Stimulated activated CD8-positive, alpha-beta memory T cell treated with anti-CD3 and anti-CD28 coated beads, Interleukin-4, amount 100 ng/mL, for 4 hours (primary cell): ENCODE measurements at regions not wholly inside any gene's neighbourhood (a gene's known extent, or its start where the extent isn't known, plus 50 kb on each side); places are given as distances from the start of the nearest gene placed in this dataset.

Experiments
- DNase-seq, 2 donors: peaks; one replicate each; pipeline ENCODE4 v3.0.0-alpha.2; 2020; ENCODE audit warnings: low read depth in 2 of 2, low spot score in 1 of 2

DNA sequence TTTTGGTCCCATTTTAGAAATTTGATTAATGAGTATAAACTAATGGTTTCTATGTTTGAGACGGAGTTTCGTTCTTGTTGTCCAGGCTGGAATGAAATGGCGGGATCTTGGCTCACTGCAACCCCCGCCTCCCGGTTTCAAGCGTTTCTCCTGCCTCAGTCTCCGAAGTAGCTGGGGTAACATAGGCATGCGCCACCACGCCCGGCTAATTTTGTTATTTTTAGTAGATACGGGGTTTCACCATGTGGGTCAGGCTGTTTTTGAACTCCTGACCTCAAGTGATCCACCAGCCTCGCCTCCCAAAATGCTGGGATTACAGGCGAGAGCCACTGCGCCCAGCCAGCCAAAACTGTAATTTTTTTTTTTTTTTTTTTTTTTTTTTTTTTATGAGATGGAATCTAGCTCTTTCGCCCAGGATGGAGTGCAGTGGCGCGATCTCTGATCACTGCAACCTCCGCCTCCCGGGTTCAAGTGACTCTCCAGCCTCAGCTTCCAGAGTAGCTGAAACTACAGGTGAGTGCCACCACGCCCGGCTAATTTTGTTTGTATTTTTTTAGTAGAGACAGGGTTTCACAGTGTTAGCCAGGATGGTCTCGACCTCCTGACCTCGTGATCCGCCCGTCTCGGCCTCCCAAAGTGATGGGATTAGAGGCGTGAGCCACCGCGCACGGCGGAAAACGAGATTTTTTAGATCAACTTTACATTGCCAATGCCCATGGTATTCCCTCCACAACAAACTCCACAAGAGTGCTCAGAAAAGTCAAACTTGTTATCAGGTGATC is 127.8 kb downstream of the HFE start:
- no peak for DNase-seq

DNA sequence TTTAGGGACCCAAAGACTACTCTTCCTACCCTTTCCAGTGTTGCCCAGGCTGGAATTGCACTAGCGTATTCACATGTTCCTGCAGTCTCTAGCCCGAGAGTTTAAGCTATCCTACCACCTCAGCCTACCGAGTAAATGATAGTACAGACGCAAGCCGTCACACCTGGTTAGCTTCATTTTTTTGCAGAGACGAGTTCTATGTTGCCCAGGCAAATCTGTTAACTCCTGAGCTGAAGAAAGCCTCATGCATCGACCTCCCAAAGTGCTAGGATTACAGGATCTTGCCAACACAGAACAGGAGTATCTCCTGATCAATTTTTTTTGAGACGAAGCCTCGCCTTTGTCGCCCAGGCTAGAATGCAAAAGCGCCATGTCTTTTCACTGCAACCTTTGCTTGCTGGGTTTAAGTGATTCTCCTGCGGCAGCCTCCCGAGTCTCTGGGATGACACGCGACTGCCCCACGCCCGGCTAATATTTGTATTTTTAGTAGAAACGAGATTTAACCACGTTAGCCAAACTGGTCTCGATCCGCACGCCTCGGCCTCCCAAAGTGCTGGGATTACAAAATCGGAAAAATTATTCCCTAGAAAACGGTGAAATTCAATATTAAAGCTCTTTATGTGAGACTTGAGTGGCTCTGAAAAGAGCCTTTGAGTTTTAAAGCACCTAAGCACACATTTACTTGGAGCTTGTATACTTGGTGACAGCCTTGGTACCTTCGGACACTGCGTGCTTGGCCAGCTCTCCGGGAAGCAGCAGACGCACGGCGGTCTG is 128.5 kb downstream of the HFE start:
- DNase-seq, result no peak

DNA sequence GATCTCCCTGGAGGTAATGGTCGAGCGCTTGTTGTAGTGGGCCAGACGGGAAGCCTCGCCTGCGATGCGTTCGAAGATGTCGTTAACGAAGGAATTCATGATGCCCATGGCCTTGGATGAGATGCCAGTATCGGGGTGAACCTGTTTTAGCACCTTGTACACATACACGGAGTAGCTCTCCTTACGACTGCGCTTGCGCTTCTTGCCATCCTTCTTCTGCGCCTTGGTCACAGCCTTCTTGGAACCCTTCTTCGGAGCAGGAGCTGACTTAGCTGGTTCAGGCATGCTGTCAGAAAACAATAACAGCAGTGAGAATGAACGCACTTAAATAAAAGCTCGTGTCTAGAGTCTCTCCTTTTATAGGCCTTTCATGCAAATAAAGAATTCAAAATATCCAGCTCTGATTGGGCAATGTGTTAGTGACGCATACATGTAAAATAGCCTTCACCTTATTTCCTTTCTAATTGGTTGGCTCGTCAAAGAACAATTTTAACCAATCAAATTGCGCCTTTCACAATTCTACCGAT is 129.2 kb downstream of the HFE start:
- peak in 1 of 2 donors; percentile 46 for DNase-seq

DNA sequence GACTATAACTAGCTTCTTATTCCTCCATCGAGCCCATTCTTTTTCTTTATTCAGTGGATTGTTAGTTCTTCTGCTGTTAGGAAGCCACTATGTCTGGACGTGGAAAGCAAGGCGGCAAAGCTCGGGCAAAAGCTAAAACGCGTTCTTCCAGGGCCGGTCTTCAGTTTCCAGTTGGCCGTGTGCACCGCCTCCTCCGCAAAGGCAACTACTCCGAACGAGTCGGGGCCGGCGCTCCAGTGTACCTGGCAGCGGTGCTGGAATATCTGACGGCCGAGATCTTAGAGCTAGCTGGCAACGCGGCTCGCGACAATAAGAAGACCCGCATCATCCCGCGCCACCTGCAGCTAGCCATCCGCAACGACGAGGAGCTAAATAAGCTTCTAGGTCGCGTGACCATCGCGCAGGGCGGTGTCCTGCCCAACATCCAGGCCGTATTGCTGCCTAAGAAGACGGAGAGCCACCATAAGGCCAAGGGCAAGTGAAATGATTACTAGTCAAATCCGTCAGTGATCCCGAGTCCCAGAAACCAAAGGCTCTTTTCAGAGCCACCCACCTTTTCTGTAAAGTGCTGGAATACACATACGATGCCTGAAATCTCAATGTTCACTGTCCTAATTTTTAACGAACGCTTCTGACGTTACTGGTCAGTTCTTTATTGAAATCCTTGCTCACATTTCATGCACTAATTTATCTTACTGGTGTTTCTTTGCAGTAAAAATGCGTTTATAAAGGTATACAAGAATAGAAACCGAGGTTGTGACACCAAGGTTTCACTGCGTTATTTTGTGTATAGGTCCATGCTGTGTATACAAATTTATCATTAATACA is 129.9 kb downstream of the HFE start:
- peak in 1 of 2 donors; percentile 51 for DNase-seq

DNA sequence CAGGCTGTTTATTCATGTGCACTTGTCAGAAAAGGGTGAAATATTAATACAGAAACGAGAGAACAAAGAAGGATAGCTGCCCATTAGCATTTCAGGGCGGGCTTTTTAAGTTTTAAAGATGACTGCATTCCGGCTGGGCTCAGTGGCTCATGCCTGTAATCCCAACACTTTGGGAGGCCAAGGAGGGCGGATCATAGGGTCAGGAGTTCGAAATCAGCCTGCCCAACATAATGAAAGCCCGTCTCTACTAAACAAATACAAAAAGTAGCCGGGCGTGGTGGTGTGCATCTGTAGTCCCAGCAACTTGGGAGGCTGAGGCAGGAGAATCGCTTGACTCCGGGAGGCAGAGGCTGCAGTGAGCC is 130.5 kb downstream of the HFE start:
- DNase-seq, result no peak

DNA sequence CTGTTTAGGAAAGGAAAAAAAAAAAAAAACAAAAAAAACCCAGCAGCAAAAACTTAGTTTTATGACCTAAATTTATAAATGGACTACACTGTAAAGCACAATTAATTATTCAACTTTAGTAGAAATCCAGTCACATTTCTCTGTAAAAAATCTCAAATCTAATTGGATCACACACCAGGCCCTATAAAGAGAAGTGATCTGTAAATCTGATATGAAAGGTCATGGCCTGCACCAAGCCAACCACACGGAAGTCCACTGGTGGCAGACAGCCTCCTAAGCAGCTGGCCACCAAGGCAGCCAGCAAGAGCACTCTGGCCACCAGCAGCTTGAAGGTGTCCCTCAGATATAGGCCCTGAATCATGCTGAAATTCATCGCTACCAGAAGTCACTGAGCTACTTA is 131.6 kb downstream of the HFE start:
- DNase-seq, result no peak

DNA sequence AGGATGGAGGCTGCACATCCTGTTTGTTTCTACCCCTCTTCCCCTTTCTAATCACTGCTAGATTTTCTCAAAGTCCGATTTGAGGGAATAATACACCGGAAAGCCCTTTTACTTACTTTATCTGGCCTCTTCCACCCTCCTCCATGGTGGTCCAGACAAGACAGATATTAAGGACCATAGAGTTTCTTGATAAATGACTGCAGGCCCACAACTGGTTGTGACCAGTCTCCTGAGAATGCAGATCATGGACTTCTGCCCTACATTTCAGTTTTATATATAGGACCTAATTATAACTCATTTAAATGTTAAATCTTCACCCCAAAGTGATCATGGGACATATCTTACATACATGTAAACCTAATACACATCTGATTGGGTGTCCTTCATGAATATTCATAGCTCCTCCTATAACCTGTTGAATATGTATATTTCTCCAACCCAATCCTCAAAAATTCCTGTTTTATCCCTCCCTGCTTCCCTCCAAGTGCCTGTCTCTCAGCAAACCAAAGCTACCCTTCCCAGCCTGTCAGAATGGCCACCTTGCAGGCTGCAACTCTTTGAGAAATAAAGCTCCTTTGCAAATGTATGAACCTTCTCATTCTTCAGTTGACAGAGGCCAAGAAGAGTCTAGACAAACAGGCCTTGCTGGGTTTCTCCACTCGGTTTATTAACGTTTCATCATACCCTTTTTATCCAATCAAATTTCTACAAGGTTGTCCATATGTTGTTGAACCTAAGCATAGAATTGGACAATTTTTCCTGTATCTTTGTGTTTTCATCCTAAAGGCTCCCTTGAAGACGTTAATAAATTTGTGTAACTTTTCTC is 133.1 kb downstream of the HFE start:
- DNase-seq, result no peak

DNA sequence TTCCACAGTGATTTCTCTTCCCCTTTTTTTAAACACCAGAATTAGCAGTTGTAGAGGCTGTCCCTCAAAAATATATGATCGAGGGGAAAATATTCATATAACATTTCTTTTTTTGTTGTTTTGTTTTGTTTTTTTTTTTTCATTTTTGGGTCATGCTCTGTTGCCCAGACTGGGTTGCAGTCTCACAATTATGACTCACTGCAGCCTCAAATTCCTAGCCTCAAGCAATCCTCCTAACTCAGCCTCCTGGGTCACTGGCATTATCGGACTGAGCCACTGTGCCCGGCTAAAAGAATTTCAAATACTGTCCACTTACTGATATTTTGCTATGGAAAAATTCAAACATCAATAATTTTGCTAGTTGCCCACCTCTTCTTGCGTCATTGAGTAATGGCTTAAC is 134.0 kb downstream of the HFE start:
- no peak for DNase-seq

DNA sequence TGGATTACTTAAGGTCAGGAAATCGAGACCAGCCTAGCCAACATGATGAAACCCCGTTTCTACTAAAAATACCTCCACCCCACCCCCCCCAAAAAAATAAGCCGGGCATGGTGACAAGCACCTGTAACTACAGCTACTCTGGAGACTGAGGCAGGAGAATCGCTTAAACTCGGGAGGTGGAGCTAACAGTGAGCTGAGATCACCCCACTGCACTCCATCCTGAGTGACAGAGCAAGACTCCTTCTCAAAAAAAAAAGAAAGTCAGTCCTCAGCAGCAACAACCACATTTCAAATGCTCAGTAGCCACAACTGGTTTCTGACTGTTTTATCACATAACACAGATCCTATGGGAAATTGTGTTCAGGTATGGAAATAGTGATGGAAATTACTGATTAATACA is 135.3 kb downstream of the HFE start:
- no peak for DNase-seq

DNA sequence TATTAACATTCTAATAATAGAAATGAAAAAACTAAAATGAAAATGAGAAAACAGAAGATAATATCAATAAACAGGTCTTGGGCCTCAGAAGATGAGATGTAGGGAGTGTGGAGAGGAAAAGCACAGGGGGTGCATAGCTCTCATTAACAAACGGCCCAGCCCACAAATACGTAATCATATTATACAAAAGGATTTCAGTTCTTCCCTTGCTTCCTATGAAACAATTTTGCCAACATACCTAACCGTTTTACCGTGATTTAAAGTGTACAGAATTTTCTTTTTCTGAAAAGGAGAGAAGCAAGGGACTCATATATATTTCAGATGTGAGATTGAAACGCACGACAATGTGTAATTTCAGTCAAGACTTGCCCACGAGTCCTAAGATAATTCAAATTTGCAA is 136.0 kb downstream of the HFE start:
- no peak for DNase-seq

DNA sequence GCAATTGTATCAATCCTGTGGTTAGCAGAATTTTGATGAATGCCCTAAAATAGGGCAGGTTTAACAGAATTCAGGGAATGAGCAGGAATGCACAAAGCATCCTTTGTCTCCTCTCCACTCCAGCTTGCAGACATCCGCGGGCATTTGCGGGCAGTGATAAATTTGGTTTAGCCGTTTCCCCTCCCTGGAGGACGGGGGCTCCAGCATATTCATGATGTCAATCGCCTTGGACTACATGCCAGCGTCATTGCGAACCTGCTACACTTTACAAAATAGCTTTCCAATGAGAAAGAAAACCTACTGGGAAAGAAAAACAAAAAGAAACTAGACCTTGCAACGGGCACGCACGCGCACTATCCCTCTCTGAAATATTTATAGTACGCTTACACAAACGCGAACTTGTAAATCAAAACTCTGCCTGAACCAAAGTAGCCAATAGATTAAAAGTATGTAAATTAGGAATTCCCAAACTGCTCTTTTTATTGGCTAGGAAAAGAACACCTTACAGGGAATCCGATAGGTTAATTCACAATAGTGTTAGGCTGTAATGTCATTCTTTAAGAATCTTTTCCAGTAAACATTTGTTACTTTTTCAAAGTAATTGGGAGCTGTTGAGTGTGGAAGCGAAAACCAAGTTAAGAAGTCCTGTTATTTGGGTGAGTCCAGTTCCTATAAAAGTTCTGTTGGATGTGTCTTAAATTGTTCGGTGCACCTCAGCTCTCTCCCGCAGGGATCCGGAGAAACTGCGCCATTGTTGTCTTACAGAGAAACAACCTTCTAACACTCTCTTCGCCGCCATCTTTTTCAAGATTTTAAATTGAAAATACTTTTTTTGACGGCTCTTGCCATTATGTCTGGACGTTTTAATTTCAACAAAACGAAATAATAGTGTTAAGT is 136.7 kb downstream of the HFE start:
- DNase-seq, result peak in 1 of 2 donors; percentile 15

DNA sequence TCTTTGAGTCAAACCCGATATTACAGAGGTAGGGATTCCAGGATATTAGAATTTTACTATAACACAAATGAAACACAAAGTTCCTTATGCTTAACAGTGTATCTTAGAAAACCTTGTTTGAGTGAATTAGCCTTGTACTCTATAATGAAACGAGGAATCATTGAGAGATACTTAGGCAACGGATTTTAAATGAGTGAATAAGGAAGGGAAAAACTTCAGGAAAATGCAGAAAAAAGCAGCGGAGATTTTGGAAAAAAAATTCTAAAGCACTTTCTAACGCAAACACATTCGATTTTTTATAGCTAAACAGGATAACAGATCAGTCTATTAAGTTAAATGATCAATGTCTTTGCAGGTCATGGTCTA is 137.3 kb downstream of the HFE start:
- no peak for DNase-seq

DNA sequence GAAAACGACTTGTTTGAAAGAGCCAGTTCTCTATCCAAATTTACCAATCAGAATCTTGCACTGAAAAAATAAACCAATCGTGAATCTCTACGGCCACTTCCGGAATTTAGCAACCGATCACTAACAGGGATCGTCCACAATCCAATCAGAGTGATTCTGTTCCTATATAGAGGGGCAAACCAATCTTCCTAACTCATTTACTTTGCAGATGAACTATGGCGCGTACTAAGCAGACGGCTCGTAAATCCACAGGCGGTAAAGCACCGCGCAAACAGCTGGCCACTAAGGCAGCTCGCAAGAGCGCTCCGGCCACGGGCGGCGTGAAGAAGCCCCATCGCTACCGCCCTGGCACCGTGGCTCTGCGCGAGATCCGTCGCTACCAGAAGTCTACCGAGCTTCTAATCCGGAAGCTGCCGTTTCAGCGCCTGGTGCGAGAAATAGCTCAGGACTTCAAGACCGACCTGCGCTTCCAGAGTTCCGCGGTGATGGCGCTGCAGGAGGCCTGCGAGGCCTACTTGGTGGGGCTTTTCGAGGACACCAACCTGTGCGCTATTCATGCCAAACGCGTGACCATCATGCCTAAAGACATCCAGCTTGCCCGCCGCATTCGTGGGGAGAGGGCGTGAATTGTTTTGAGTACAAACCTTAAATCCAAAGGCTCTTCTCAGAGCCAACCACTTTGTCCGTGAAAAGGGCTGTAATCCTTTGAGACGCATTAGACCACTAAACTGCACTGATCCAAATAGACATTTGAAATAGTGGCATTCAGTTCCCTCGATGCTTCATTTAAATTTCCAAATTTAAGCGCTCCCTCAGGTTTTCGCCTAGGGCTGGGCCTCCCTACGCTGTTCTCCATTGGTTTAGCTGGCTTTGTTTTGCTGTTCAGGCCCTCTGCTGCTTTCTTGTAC is 138.0 kb downstream of the HFE start:
- no peak for DNase-seq

DNA sequence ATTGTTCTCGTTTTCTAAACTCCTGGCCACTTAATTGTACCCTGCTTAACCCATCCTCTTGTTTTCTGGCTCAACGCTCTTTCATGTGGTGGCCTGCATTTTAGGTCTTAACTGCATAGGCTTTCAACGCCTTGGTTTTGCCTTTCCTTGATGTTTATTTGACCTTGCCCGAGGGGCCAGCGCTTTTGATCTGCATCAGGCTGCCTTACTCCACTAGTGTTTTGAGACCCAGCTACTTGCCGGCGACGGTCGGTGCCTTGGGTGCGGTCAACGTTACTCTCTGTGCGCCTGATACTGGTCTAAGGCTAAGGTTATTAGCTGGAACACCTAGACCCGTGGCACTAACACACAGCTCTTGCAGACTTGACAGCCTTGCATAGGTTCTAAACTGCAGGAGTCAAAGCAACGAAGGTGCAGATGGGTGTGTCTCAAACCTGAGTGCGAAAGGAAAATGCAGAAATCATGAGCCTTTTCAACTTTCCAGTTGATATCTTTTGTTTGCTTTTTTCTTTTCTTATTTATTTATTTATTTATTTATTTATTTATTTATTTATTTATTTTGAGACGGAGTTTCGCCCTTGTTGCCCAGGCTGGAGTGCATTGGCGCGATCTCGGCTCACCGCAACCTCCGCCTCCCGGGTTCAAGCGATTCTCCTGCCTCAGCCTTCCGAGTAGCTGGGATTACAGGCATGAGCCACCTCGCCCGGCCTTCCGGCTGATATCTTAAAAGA is 138.8 kb downstream of the HFE start:
- DNase-seq, result no peak

DNA sequence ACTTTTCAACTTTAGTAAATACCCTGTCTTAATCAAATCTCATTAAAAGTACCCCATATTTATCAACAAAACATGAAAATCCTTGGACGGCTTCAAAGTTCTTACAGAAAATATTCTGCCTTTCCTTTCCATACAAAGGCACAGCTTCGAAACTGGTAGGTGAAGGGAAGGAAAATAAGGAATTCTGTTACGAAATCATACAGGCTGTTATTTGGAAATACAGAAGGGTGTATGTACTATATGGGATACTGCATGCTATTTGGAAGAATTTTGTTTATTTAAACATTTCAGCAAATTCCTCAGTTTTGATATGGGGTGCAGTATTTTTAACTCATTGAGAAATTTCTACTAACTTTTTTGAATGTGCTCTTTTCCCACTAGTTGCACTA is 138.4 kb upstream of the BTN3A2 start:
- no peak for DNase-seq

DNA sequence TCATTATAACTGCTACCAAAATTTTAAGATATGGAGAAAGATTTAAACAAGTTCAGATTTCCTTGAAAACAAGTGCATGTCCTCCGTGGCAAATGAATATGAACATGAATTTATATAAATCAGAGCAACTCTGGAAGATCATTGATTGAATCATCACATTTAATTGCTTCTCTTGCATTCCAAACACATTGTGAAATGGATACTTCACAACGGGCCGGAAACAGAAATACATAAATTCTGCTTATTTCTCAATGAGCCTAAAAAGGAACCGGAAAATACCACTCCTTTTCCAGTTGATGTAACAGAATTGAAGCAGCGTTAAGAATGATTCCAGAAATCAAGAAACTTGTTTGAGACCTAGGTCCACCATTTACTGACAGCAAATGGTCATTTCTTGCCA is 134.6 kb upstream of the BTN3A2 start:
- no peak for DNase-seq

DNA sequence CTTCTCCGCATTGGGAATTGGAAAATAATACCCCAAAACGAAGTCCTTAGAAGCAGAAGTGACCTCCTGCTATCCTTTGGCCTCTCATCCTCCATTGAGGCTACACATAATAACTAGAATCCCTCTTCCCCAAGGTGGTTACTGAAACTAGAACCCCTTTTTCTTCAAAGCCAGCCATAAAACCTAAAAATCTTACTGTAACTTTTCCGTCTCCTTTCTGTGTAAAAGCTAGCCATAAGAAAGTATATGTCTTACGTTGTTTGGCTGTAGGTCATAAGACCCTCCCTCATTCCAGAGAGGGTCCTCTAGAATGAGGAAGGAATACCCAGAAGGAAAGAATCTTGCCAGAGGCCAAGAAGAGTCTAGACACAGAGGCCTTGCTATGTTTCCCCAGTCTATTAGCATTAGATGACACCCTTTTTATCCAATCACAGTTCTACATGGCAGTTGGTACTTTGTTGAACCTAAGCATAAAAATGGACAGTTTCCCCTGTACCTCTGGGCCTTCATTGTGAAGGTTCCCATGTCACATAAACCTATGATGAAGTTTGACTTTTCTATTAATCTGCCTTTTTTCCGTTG is 133.9 kb upstream of the BTN3A2 start:
- no peak for DNase-seq
